Breast epithelium (tissue), 3 donors: ENCODE measurements at regions not wholly inside any gene's neighbourhood (a gene's known extent, or its start where the extent isn't known, plus 50 kb on each side); places are given as distances from the start of the nearest gene placed in this dataset.

Source experiments
- CTCF ChIP-seq, 3 donors: fragments of 450-650 bp; IDR thresholded peaks; one replicate each; pipeline ENCODE4 v1.5.1; 2016 to 2017; ENCODE audit warnings: antibody characterized with exemption in 3 of 3, mild to moderate bottlenecking in 3 of 3, moderate library complexity in 3 of 3
- POLR2A ChIP-seq: fragments of 450-650 bp; IDR thresholded peaks from one replicate; pipeline ENCODE4 v1.6.1; 2016; ENCODE audit warnings: antibody characterized with exemption, mild to moderate bottlenecking, moderate library complexity
- POLR2AphosphoS5 ChIP-seq, 3 donors: sonication (generic); formaldehyde crosslinking; IDR thresholded peaks; one replicate each; pipeline ENCODE4 v1.6.1; 2017; ENCODE audit warnings: antibody characterized with exemption in 3 of 3

DNA sequence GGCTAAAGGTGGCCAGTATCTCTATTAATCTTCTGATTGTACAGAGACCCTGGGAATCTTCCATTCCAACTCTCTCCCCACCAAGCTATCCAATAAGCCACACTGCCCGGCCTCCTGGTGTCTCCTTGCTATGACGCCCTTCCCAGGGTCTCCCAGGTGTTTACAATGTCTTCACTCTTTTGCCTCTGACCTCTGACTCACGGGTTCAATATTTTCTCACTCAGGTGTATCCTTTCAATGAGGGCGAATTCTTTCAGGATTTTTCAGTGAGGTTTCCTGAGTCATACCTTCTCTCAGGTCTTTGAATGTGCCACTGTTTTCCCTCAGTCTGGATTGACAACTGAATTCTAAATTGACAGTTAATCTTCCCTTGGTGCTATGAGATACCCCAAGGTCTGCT lies 53.7 kb upstream of the IRX4 start:
- no peak for TF ChIP-seq POLR2AphosphoS5 (IDR thresholded peaks at IDR 0.05)
- TF ChIP-seq CTCF (IDR thresholded peaks at IDR 0.05) = no peak
- TF ChIP-seq POLR2A = no peak
